ENCODE measurements at regions not wholly inside any gene's neighbourhood (a gene's known extent, or its start where the extent isn't known, plus 50 kb on each side); places are given as distances from the start of the nearest gene placed in this dataset.

DNA sequence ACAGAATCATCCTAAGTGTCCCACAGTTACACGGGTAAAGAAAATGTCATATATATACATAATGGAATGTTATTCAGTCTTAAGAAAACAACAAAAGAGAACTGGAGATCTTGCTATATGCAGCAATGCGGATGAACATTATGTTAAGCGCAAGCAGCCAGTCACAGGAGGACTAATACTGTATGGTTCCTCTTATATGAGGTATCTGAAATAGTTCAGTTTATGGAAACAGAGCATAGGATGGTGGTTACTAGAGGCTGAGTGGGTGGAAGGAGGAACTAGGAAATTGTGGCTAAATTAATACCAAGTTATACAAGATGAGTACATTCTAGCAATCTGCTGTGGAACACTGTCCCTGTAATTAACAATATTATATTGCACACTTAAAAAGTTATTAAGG lies 834.3 kb downstream of the KCNT2 start:
- Histone ChIP-seq H3K36me3 (ENCODE audit: insufficient read depth, low read length) (no peaks in the 10 kb centered on the region), H3K4me3 (ENCODE audit: low read length, poor library complexity, severe bottlenecking) (no peak overlapping the region), H3K79me2 (ENCODE audit: insufficient read depth, low read length) (no peaks in the 10 kb centered on the region), H3K4me1 (ENCODE audit: insufficient read depth, low read length, poor library complexity, severe bottlenecking) (no peaks in the 10 kb centered on the region), H3K27me3 (ENCODE audit: insufficient read depth, low read length, poor library complexity, severe bottlenecking) (no peaks in the 10 kb centered on the region), H2AFZ (ENCODE audit: low read length) (no peak overlapping the region), H3K9ac (ENCODE audit: low read depth, low read length, poor library complexity, severe bottlenecking) (no peak overlapping the region), H4K20me1 (ENCODE audit: insufficient read depth, low read length, poor library complexity, severe bottlenecking) (no peaks in the 10 kb centered on the region), H3F3A (ENCODE audit: low read depth) (no peaks in the 10 kb centered on the region), H3K9me2 (replicated peaks; ENCODE audit: low read depth, low read length) (no peaks in the 10 kb centered on the region), H3K9me3 (ENCODE audit: insufficient read depth, low read depth, low read length) (no peaks in the 10 kb centered on the region), H3K4me2 (ENCODE audit: low read depth, low read length, poor library complexity, severe bottlenecking) (no peak overlapping the region)
- TF ChIP-seq, protein P1, sequence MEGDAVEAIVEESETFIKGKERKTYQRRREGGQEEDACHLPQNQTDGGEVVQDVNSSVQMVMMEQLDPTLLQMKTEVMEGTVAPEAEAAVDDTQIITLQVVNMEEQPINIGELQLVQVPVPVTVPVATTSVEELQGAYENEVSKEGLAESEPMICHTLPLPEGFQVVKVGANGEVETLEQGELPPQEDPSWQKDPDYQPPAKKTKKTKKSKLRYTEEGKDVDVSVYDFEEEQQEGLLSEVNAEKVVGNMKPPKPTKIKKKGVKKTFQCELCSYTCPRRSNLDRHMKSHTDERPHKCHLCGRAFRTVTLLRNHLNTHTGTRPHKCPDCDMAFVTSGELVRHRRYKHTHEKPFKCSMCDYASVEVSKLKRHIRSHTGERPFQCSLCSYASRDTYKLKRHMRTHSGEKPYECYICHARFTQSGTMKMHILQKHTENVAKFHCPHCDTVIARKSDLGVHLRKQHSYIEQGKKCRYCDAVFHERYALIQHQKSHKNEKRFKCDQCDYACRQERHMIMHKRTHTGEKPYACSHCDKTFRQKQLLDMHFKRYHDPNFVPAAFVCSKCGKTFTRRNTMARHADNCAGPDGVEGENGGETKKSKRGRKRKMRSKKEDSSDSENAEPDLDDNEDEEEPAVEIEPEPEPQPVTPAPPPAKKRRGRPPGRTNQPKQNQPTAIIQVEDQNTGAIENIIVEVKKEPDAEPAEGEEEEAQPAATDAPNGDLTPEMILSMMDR (conservative IDR thresholded peaks at IDR 0.05; ENCODE audit: low read length), result no peak
- TF ChIP-seq EZH2phosphoT487 (IDR thresholded peaks at IDR 0.05; ENCODE audit: borderline replicate concordance), result no peak

DNA sequence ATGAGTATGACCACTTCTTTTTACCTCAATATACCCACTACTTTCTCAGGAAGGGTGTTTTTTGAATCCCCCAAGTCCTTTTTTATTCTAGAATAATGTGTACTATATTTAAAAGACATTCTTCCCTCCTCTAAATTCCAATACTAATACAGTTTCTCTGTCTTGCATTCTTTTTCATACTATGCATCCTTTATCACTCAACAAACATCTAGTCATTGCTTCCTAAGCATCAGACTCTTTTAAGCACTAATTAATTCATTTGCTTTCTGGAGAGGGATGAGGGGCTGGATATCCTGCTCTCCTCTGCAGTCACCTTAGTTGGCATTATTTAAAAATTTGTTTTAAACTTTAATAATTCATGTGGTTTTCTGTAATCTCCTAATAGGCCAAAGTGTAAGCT lies 838.8 kb downstream of the KCNT2 start:
- no peak for TF ChIP-seq EZH2phosphoT487 (IDR thresholded peaks at IDR 0.05; ENCODE audit: borderline replicate concordance)
- TF ChIP-seq, protein P1 (conservative IDR thresholded peaks at IDR 0.05; ENCODE audit: low read length), result no peak
- Histone ChIP-seq H2AFZ (ENCODE audit: low read length) (no peak overlapping the region), H3K36me3 (ENCODE audit: insufficient read depth, low read length) (no peaks in the 10 kb centered on the region), H3K79me2 (ENCODE audit: insufficient read depth, low read length) (no peaks in the 10 kb centered on the region), H3K9ac (ENCODE audit: low read depth, low read length, poor library complexity, severe bottlenecking) (no peak overlapping the region), H3K4me1 (ENCODE audit: insufficient read depth, low read length, poor library complexity, severe bottlenecking) (no peaks in the 10 kb centered on the region), H3F3A (ENCODE audit: low read depth) (no peaks in the 10 kb centered on the region), H3K9me2 (replicated peaks; ENCODE audit: low read depth, low read length) (no peaks in the 10 kb centered on the region), H3K27me3 (ENCODE audit: insufficient read depth, low read length, poor library complexity, severe bottlenecking) (no peaks in the 10 kb centered on the region), H3K9me3 (ENCODE audit: insufficient read depth, low read depth, low read length) (no peaks in the 10 kb centered on the region), H4K20me1 (ENCODE audit: insufficient read depth, low read length, poor library complexity, severe bottlenecking) (no peaks in the 10 kb centered on the region), H3K4me2 (ENCODE audit: low read depth, low read length, poor library complexity, severe bottlenecking) (no peak overlapping the region), H3K4me3 (ENCODE audit: low read length, poor library complexity, severe bottlenecking) (no peak overlapping the region)

DNA sequence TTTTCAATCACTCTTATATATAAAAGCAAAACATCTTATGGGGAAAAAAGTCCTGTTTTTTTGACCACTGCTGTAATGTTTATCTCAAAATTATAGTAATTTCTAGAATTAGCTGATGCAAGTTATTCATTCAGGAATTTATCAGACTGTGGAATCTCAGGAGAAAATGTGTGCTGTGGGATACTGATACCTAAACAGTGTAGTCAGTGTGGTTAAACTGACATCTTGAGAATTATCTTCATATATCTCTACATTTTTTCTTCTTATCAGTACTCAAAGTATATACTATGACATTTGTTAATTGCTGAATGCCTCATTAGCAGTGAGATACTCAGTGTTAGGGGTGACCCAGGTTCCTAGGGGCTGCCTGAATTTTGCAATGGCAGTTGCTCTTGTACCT lies 839.3 kb downstream of the KCNT2 start:
- Histone ChIP-seq H3K36me3 (ENCODE audit: insufficient read depth, low read length) (no peaks in the 10 kb centered on the region), H3K9ac (ENCODE audit: low read depth, low read length, poor library complexity, severe bottlenecking) (no peak overlapping the region), H3F3A (ENCODE audit: low read depth) (no peaks in the 10 kb centered on the region), H3K27me3 (ENCODE audit: insufficient read depth, low read length, poor library complexity, severe bottlenecking) (no peaks in the 10 kb centered on the region), H3K4me1 (ENCODE audit: insufficient read depth, low read length, poor library complexity, severe bottlenecking) (no peaks in the 10 kb centered on the region), H3K4me3 (ENCODE audit: low read length, poor library complexity, severe bottlenecking) (no peak overlapping the region), H2AFZ (ENCODE audit: low read length) (no peak overlapping the region), H3K9me2 (replicated peaks; ENCODE audit: low read depth, low read length) (no peaks in the 10 kb centered on the region), H3K79me2 (ENCODE audit: insufficient read depth, low read length) (no peaks in the 10 kb centered on the region), H3K4me2 (ENCODE audit: low read depth, low read length, poor library complexity, severe bottlenecking) (no peak overlapping the region), H4K20me1 (ENCODE audit: insufficient read depth, low read length, poor library complexity, severe bottlenecking) (no peaks in the 10 kb centered on the region), H3K9me3 (ENCODE audit: insufficient read depth, low read depth, low read length) (no peaks in the 10 kb centered on the region)
- TF ChIP-seq, protein P1 (conservative IDR thresholded peaks at IDR 0.05; ENCODE audit: low read length), result no peak
- no peak for TF ChIP-seq EZH2phosphoT487 (IDR thresholded peaks at IDR 0.05; ENCODE audit: borderline replicate concordance)

All from Loucy (cell line).